PC-3 (cell line): ENCODE measurements at regions not wholly inside any gene's neighbourhood (a gene's known extent, or its start where the extent isn't known, plus 50 kb on each side); places are given as distances from the start of the nearest gene placed in this dataset.

ENCODE experiments used
- ATAC-seq: fragments of 200-7000 bp; cut with Tn5 transposase; 2 replicates; pipeline ENCODE4 v1.9.1; 2020; ENCODE audit warnings: mild to moderate bottlenecking, moderate library complexity
- BruUV-seq: library from RNA; stranded (reverse); fragments of 400-500 nt; replicated peaks from 2 replicates; lab custom pipeline; 2021; lab: Mats Ljungman, UMichigan
- CTCF ChIA-PET: fragments of 300-600 bp; sonication (Branson Sonifier 250); formaldehyde crosslinking; loops from one replicate; lab custom pipeline; 2022; ENCODE audit warnings: antibody characterized with exemption; lab: Charles Lee
- POLR2A ChIA-PET: fragments of 300-600 bp; sonication (Branson Sonifier 250); formaldehyde crosslinking; loops from one replicate; lab custom pipeline; 2022; ENCODE audit warnings: antibody characterized with exemption; ENCODE audit not compliant: unreplicated experiment; lab: Charles Lee
- DNase-seq: peaks from one replicate; pipeline ENCODE4 v3.0.0-alpha.2; 2015
- H2AFZ ChIP-seq: fragments of 300-600 bp; sonication (generic); 2 replicates; pipeline ENCODE4 v1.6.0; 2016; ENCODE audit warnings: antibody characterized with exemption, low read length
- H3F3A ChIP-seq: fragments of 300-600 bp; sonication (generic); one replicate; pipeline ENCODE4 v1.6.0; 2017; ENCODE audit warnings: antibody characterized with exemption, low read length, control low read depth, mild to moderate bottlenecking; ENCODE audit not compliant: unreplicated experiment
- H3K27ac ChIP-seq: fragments of 300-600 bp; sonication (generic); 2 replicates; pipeline ENCODE4 v1.5.1; 2016; ENCODE audit warnings: mild to moderate bottlenecking, low read length
- H3K27me3 ChIP-seq: fragments of 300-600 bp; sonication (generic); 2 replicates; pipeline ENCODE4 v1.6.1; 2016; ENCODE audit warnings: low read length, mixed read lengths
- H3K36me3 ChIP-seq: fragments of 300-600 bp; sonication (generic); 2 replicates; pipeline ENCODE4 v1.6.1; 2016; ENCODE audit warnings: low read depth, mixed run types, low read length, mixed read lengths
- H3K4me1 ChIP-seq: fragments of 300-600 bp; sonication (generic); 2 replicates; pipeline ENCODE4 v1.5.1; 2016; ENCODE audit warnings: low read length; ENCODE audit not compliant: insufficient read depth
- H3K4me2 ChIP-seq: fragments of 300-600 bp; sonication (generic); 2 replicates; pipeline ENCODE4 v1.6.0; 2016; ENCODE audit warnings: low read length
- H3K4me3 ChIP-seq: fragments of 300-600 bp; sonication (generic); 2 replicates; pipeline ENCODE4 v1.5.1; 2016; ENCODE audit warnings: mild to moderate bottlenecking, low read length, mixed read lengths
- H3K79me2 ChIP-seq: fragments of 300-600 bp; sonication (generic); 2 replicates; pipeline ENCODE4 v1.6.1; 2017; ENCODE audit warnings: low read length, mixed read lengths
- H3K9ac ChIP-seq: fragments of 300-600 bp; sonication (generic); 2 replicates; pipeline ENCODE4 v1.6.0; 2016; ENCODE audit warnings: mild to moderate bottlenecking, low read length
- H3K9me2 ChIP-seq: fragments of 300-600 bp; sonication (generic); replicated peaks from 2 replicates; pipeline ENCODE4 v1.6.1; 2016; ENCODE audit warnings: mixed run types, low read length, mixed read lengths
- H3K9me3 ChIP-seq: fragments of 300-600 bp; sonication (generic); 2 replicates; pipeline ENCODE4 v1.6.1; 2016; ENCODE audit warnings: low read length, mixed read lengths
- H4K20me1 ChIP-seq: fragments of 300-600 bp; sonication (generic); 2 replicates; pipeline ENCODE4 v1.6.1; 2016; ENCODE audit warnings: low read length, mixed read lengths
- CTCF ChIP-seq: fragments of 300-600 bp; sonication (generic); conservative IDR thresholded peaks from 2 replicates; pipeline ENCODE4 v1.5.1; 2017; ENCODE audit warnings: antibody characterized with exemption, low read depth, mild to moderate bottlenecking, low read length
- EZH2 ChIP-seq: fragments of 300-600 bp; sonication (generic); IDR thresholded peaks from one replicate; pipeline ENCODE4 v1.6.1; 2017; ENCODE audit warnings: antibody characterized with exemption, mild to moderate bottlenecking, low read length; ENCODE audit not compliant: unreplicated experiment
- EZH2phosphoT487 ChIP-seq: fragments of 300-600 bp; sonication (generic); IDR thresholded peaks from 2 replicates; pipeline ENCODE4 v1.6.1; 2018; ENCODE audit warnings: mild to moderate bottlenecking, antibody characterized with exemption, low read length, borderline replicate concordance
- intact Hi-C: fragments of 100-400 bp; cut with micrococcal nuclease; formaldehyde crosslinking; loops from 2 replicates; pipeline ENCODE4 v1.9.0; 2023

GRCh38 chr1:209383907-209384709 is 199.4 kb upstream of the CAMK1G start:
- Histone ChIP-seq H3K27me3 (no peaks in the 10 kb centered on the region), H3K4me1 (peaks cover 63% of the 10 kb centered on the region), H3K27ac (peak overlapping the region; percentile 65), H3K4me2 (peak overlapping the region; percentile 68), H4K20me1 (no peaks in the 10 kb centered on the region), H3K79me2 (no peaks in the 10 kb centered on the region), H3K36me3 (no peaks in the 10 kb centered on the region), H3K9me3 (no peaks in the 10 kb centered on the region), H3K9ac (no peak overlapping the region), H3K4me3 (peak overlapping the region; percentile 4; the same call in 1 of the 2 replicates), H3K9me2 (no peaks in the 10 kb centered on the region), H3F3A (peaks cover 15% of the 10 kb centered on the region), H2AFZ (peak overlapping the region; percentile 29)
- DNase-seq, result peak; percentile 42
- no peak; the same call in 1 of the 2 replicates for ATAC-seq
- BruUV-seq, result no TSS peak
- no peak for TF ChIP-seq CTCF
- TF ChIP-seq EZH2phosphoT487, result no peak
- TF ChIP-seq EZH2, result no peak
- CTCF ChIA-PET, result interaction anchor here (0.6 to 0.8 kb wide), 3 partner anchors 15 to 51 kb away, joined by 3 to 4 read pairs (median 4); no protein-coding TSS in a partner anchor
- POLR2A ChIA-PET, result interaction anchor here (0.6 to 1.2 kb wide), 2 partner anchors 17 to 29 kb away, joined by 3 read pairs; no protein-coding TSS in a partner anchor
- intact Hi-C loops, result no loop called here

- BruUV-seq, result no TSS peak
- intact Hi-C loops, result no loop called here
- POLR2A ChIA-PET, result interaction anchor here (0.6 to 1.2 kb wide), 2 partner anchors 18 to 29 kb away, joined by 3 read pairs; no protein-coding TSS in a partner anchor
- ATAC-seq, result no peak
- Histone ChIP-seq H3K4me2 (0 out of 2 replicates have a peak overlapping the region, but pooled peaks have one; percentile 68), H3K79me2 (no peaks in the 10 kb centered on the region), H3K9me2 (no peaks in the 10 kb centered on the region), H3K9ac (no peak overlapping the region), H3K4me3 (no peak overlapping the region), H3K9me3 (no peaks in the 10 kb centered on the region), H3K4me1 (peaks cover 71% of the 10 kb centered on the region), H2AFZ (no peak overlapping the region), H3K36me3 (no peaks in the 10 kb centered on the region), H3K27me3 (no peaks in the 10 kb centered on the region), H3F3A (peaks cover 15% of the 10 kb centered on the region), H3K27ac (peak overlapping the region; percentile 65), H4K20me1 (no peaks in the 10 kb centered on the region)
- peak; percentile 66 for DNase-seq
- CTCF ChIA-PET, result interaction anchor here (0.6 to 0.8 kb wide), 2 partner anchors 16 to 50 kb away, joined by 3 to 4 read pairs; no protein-coding TSS in a partner anchor
- TF ChIP-seq EZH2phosphoT487, result no peak
Observed at GRCh38 chr1:209384710-209385550, 198.6 kb upstream of the CAMK1G start.

- H3K9ac ChIP-seq, result no peak overlapping the region
- H3K9me2 ChIP-seq, result no peaks in the 10 kb centered on the region
- no peak overlapping the region for H3K27ac ChIP-seq
- ATAC-seq, result no peak
- peaks cover 72% of the 10 kb centered on the region for H3K4me1 ChIP-seq
- no peaks in the 10 kb centered on the region for H3K36me3 ChIP-seq
- no peak overlapping the region for H2AFZ ChIP-seq
- H3K4me3 ChIP-seq, result no peak overlapping the region
- no peak overlapping the region for H3K4me2 ChIP-seq
- no peak for DNase-seq
- no peaks in the 10 kb centered on the region for H3K79me2 ChIP-seq
- intact Hi-C loops, result no loop called here
- POLR2A ChIA-PET, result no interaction called here
- TF ChIP-seq EZH2, result no peak
- no peak for TF ChIP-seq EZH2phosphoT487
- TF ChIP-seq CTCF, result no peak
- H3K27me3 ChIP-seq, result no peaks in the 10 kb centered on the region
- CTCF ChIA-PET, result no interaction called here
- no peaks in the 10 kb centered on the region for H4K20me1 ChIP-seq
- no TSS peak for BruUV-seq
- H3F3A ChIP-seq, result peaks cover 15% of the 10 kb centered on the region
- H3K9me3 ChIP-seq, result no peaks in the 10 kb centered on the region
Observed at GRCh38 chr1:209386156-209386555, 197.4 kb upstream of the CAMK1G start.
